ENCODE measurements at regions not wholly inside any gene's neighbourhood (a gene's known extent, or its start where the extent isn't known, plus 50 kb on each side); places are given as distances from the start of the nearest gene placed in this dataset.

GRCh38 chr16:27724482-27725235, 174.7 kb downstream of the KATNIP start:
- TF ChIP-seq CTCF (IDR thresholded peaks at IDR 0.05) (no peak), POLR2A (IDR thresholded peaks at IDR 0.05) (no peak), POLR2AphosphoS5 (IDR thresholded peaks at IDR 0.05) (no peak)
